Astrocyte (in vitro differentiated cells and primary cell): ENCODE measurements at regions not wholly inside any gene's neighbourhood (a gene's known extent, or its start where the extent isn't known, plus 50 kb on each side); places are given as distances from the start of the nearest gene placed in this dataset.

ENCODE experiments used
- DNase-seq: peaks from one replicate; pipeline ENCODE4 v3.0.0-alpha.2; 2010; ENCODE audit warnings: low read depth
- FAIRE-seq: peaks from 2 replicates; lab custom pipeline; 2011; peaks lifted over from hg19 to GRCh38; lab: Jason Lieb, UNC
- H2AFZ ChIP-seq: 2 replicates; pipeline ENCODE4 v1.6.0; 2012; ENCODE audit warnings: low read depth, low read length, inconsistent platforms
- H3K27ac ChIP-seq: 2 replicates; pipeline ENCODE4 v1.5.1; 2011; ENCODE audit warnings: low read depth, low read length, inconsistent platforms
- H3K27me3 ChIP-seq: 2 replicates; pipeline ENCODE4 v1.6.0; 2011; ENCODE audit warnings: low read length, inconsistent platforms; ENCODE audit not compliant: insufficient read depth
- H3K36me3 ChIP-seq: 2 replicates; pipeline ENCODE4 v1.5.1; 2011; ENCODE audit warnings: low read length, inconsistent platforms; ENCODE audit not compliant: insufficient read depth
- H3K4me1 ChIP-seq: 2 replicates; pipeline ENCODE4 v1.5.1; 2011; ENCODE audit warnings: low read length, inconsistent platforms; ENCODE audit not compliant: insufficient read depth
- H3K4me2 ChIP-seq: 2 replicates; pipeline ENCODE4 v1.6.0; 2012; ENCODE audit warnings: low read length, inconsistent platforms
- H3K4me3 ChIP-seq: 2 replicates; pipeline ENCODE4 v1.5.1; 2011; ENCODE audit warnings: low read depth, mild to moderate bottlenecking, low read length, inconsistent platforms; ENCODE audit not compliant: insufficient read depth
- H3K79me2 ChIP-seq: 2 replicates; pipeline ENCODE4 v1.6.0; 2012; ENCODE audit warnings: mild to moderate bottlenecking, low read length, inconsistent platforms; ENCODE audit not compliant: insufficient read depth
- H3K9ac ChIP-seq: 2 replicates; pipeline ENCODE4 v1.6.0; 2012; ENCODE audit warnings: mild to moderate bottlenecking, low read length, inconsistent platforms
- H3K9me3 ChIP-seq: 2 replicates; pipeline ENCODE4 v1.5.1; 2012; ENCODE audit warnings: low read depth, mild to moderate bottlenecking, low read length, inconsistent platforms; ENCODE audit not compliant: insufficient read depth
- H4K20me1 ChIP-seq: 2 replicates; pipeline ENCODE4 v1.6.0; 2012; ENCODE audit warnings: low read length, inconsistent platforms; ENCODE audit not compliant: insufficient read depth
- H3K27ac Mint-ChIP-seq: one replicate; pipeline ENCODE4 v1.8.0; 2021; ENCODE audit warnings: mild to moderate bottlenecking, mixed read lengths; ENCODE audit not compliant: unreplicated experiment
- H3K27me3 Mint-ChIP-seq: one replicate; pipeline ENCODE4 v1.8.0; 2021; ENCODE audit warnings: low read depth, mixed read lengths; ENCODE audit not compliant: unreplicated experiment
- H3K36me3 Mint-ChIP-seq: one replicate; pipeline ENCODE4 v1.8.0; 2021; ENCODE audit warnings: low read depth, mixed read lengths; ENCODE audit not compliant: unreplicated experiment
- H3K4me1 Mint-ChIP-seq: one replicate; pipeline ENCODE4 v1.8.0; 2021; ENCODE audit warnings: low read depth, mixed read lengths; ENCODE audit not compliant: unreplicated experiment
- H3K4me3 Mint-ChIP-seq: one replicate; pipeline ENCODE4 v1.8.0; 2021; ENCODE audit warnings: mild to moderate bottlenecking, moderate library complexity, mixed read lengths; ENCODE audit not compliant: unreplicated experiment
- H3K9me3 Mint-ChIP-seq: one replicate; pipeline ENCODE4 v1.8.0; 2021; ENCODE audit warnings: mild to moderate bottlenecking, mixed read lengths; ENCODE audit not compliant: unreplicated experiment
- EZH2 ChIP-seq: IDR thresholded peaks from 2 replicates; pipeline ENCODE4 v1.6.1; 2012; ENCODE audit warnings: mild to moderate bottlenecking, low read length, inconsistent platforms; ENCODE audit not compliant: insufficient read depth
- TF ChIP-seq, protein P1 (sequence below): IDR thresholded peaks from 2 replicates; pipeline ENCODE4 v1.5.1; 2011; ENCODE audit warnings: low read depth, mild to moderate bottlenecking, inconsistent platforms, low read length, moderate library complexity; ENCODE audit not compliant: insufficient read depth

DNA sequence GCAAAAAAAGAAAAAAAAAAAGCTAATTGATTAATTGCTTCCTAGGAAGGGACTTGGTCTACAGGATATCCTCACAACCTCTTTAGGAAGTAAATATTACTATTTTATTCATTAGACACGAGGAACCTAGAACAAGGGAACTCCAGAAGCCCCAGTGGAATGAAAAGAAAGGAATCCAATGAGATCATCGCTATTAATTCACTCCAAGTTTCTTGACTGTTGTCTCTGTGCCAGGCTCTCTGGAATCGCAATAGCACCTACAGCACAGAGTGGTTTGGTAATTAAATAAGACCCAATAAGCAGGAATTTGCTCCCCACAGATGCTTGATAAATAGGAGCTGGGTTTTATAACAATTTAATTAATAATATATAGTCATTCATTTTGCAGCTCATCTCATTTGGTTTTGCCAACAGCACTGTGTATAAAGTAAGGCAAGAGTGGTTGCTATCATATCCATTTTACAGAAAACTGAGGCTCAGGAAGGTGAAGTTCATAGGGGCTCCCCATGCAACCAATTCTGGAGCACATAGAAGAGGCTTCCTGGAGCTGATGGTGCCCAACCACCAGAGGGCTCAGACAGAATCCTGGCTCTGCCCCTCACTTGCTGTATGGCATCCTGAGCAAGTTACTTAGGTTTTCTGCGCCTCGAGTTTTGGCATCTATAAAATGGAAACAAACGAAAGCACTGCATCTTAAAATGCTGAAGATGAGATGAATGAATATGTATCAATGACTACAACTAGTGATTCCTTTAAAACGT, 420.2 kb downstream of the MED13L start:
- no peaks in the 10 kb centered on the region for H4K20me1 ChIP-seq
- H3K4me1 Mint-ChIP-seq: no peaks in the 10 kb centered on the region
- no peak overlapping the region for H2AFZ ChIP-seq
- no peak overlapping the region for H3K4me3 Mint-ChIP-seq
- H3K4me1 ChIP-seq: no peaks in the 10 kb centered on the region
- no peaks in the 10 kb centered on the region for H3K36me3 Mint-ChIP-seq
- H3K9me3 ChIP-seq: no peaks in the 10 kb centered on the region
- H3K9me3 Mint-ChIP-seq: peaks cover 2% of the 10 kb centered on the region
- H3K79me2 ChIP-seq: no peaks in the 10 kb centered on the region
- no peak for FAIRE-seq
- no peaks in the 10 kb centered on the region for H3K36me3 ChIP-seq
- no peak for DNase-seq
- H3K27me3 ChIP-seq: no peaks in the 10 kb centered on the region
- peaks cover 14% of the 10 kb centered on the region for H3K27me3 Mint-ChIP-seq
- TF ChIP-seq, protein P1, sequence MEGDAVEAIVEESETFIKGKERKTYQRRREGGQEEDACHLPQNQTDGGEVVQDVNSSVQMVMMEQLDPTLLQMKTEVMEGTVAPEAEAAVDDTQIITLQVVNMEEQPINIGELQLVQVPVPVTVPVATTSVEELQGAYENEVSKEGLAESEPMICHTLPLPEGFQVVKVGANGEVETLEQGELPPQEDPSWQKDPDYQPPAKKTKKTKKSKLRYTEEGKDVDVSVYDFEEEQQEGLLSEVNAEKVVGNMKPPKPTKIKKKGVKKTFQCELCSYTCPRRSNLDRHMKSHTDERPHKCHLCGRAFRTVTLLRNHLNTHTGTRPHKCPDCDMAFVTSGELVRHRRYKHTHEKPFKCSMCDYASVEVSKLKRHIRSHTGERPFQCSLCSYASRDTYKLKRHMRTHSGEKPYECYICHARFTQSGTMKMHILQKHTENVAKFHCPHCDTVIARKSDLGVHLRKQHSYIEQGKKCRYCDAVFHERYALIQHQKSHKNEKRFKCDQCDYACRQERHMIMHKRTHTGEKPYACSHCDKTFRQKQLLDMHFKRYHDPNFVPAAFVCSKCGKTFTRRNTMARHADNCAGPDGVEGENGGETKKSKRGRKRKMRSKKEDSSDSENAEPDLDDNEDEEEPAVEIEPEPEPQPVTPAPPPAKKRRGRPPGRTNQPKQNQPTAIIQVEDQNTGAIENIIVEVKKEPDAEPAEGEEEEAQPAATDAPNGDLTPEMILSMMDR: no peak
- TF ChIP-seq EZH2: no peak
- no peak overlapping the region for H3K27ac ChIP-seq
- H3K27ac Mint-ChIP-seq: no peak overlapping the region
- H3K4me2 ChIP-seq: no peak overlapping the region
- no peak overlapping the region for H3K9ac ChIP-seq
- H3K4me3 ChIP-seq: no peak overlapping the region

GRCh38 chr12:115852054-115852453, 425.4 kb downstream of the MED13L start:
- no peak for FAIRE-seq
- no peaks in the 10 kb centered on the region for H3K4me1 Mint-ChIP-seq
- H3K27ac ChIP-seq: no peak overlapping the region

More at GRCh38 chr12:115852054-115852453, 425.4 kb downstream of the MED13L start:
- Histone ChIP-seq H3K9ac (no peak overlapping the region), H3K27me3 (no peaks in the 10 kb centered on the region), H4K20me1 (no peaks in the 10 kb centered on the region), H3K4me1 (no peaks in the 10 kb centered on the region), H3K9me3 (no peaks in the 10 kb centered on the region), H3K79me2 (no peaks in the 10 kb centered on the region), H3K36me3 (no peaks in the 10 kb centered on the region), H3K4me2 (no peak overlapping the region), H3K4me3 (no peak overlapping the region), H2AFZ (no peak overlapping the region)
- H3K27ac Mint-ChIP-seq: no peak overlapping the region
- no peaks in the 10 kb centered on the region for H3K36me3 Mint-ChIP-seq
- H3K4me3 Mint-ChIP-seq: no peak overlapping the region
- DNase-seq: no peak
- no peaks in the 10 kb centered on the region for H3K27me3 Mint-ChIP-seq
- TF ChIP-seq, protein P1: no peak
- no peak for TF ChIP-seq EZH2
- peaks cover 9% of the 10 kb centered on the region for H3K9me3 Mint-ChIP-seq
